A549 (cell line): ENCODE measurements at regions not wholly inside any gene's neighbourhood (a gene's known extent, or its start where the extent isn't known, plus 50 kb on each side); places are given as distances from the start of the nearest gene placed in this dataset.
A peak's percentile ranks its signal among the peaks of the same experiment; 100 is the strongest.
"Not testable (repeated sequence)": the region's sequence is repeated elsewhere in the genome, so short reads cannot be mapped to it uniquely, and the experiment has no call there.

ENCODE experiments used
- ATAC-seq, 2 experiments: fragments of 200-7000 bp in 1 of 2; fragments of >200 bp in 1 of 2; cut with Nextera tagmentation in 1 of 2; cut with Tn5 transposase in 1 of 2; 3 replicates each; pipeline versions ENCODE4 v1.8.0 to v1.9.1; 2018 to 2020; ENCODE audit warnings: mild to moderate bottlenecking in 1 of 2, moderate library complexity in 1 of 2
- CTCF ChIA-PET: fragments of 300-600 bp; sonication (Branson Sonifier 250); formaldehyde crosslinking; extraction: SDS; loops from one replicate; lab custom pipeline; 2021; ENCODE audit warnings: antibody characterized with exemption, inconsistent platforms; lab: Yijun Ruan, JAX
- POLR2A ChIA-PET: fragments of 350-600 bp; formaldehyde crosslinking; extraction: SDS; loops from one replicate; lab custom pipeline; 2021; ENCODE audit warnings: antibody characterized with exemption, inconsistent platforms; lab: Yijun Ruan, JAX
- DNase-seq, 2 experiments: peaks; one replicate each; pipeline versions ENCODE4 v3.0.0 to v3.0.0-alpha.2; 2011 to 2016; ENCODE audit warnings: low read depth in 1 of 2, low spot score in 1 of 2
- FAIRE-seq: peaks from 2 replicates; lab custom pipeline; 2011; peaks lifted over from hg19 to GRCh38; lab: Jason Lieb, UNC
- H3K27ac ChIP-seq, 2 experiments: fragments of >200 bp; sonication (Bioruptor Twin); formaldehyde crosslinking; 3 replicates each; pipeline ENCODE4 v1.5.1; 2016 to 2017
- H3K4me1 ChIP-seq: fragments of >200 bp; sonication (Bioruptor Twin); formaldehyde crosslinking; 3 replicates; pipeline ENCODE4 v1.6.1; 2016
- H3K4me2 ChIP-seq: fragments of >200 bp; sonication (Bioruptor Twin); formaldehyde crosslinking; 3 replicates; pipeline ENCODE4 v1.6.1; 2016
- H3K4me3 ChIP-seq: fragments of >200 bp; sonication (Bioruptor Twin); formaldehyde crosslinking; 3 replicates; pipeline ENCODE4 v1.5.1; 2016
- H3K9me3 ChIP-seq: fragments of >200 bp; sonication (Bioruptor Twin); formaldehyde crosslinking; 3 replicates; pipeline ENCODE4 v1.6.1; 2016
- CBX2 ChIP-seq: fragments of 200-600 bp; sonication (generic); IDR thresholded peaks from 2 replicates; pipeline ENCODE4 v1.6.1; 2016; ENCODE audit warnings: low read depth, mild to moderate bottlenecking, borderline replicate concordance
- CBX8 ChIP-seq: fragments of 200-600 bp; sonication (generic); IDR thresholded peaks from 2 replicates; pipeline ENCODE4 v1.6.1; 2016
- EHF ChIP-seq: fragments of 250-450 bp; sonication (Bioruptor Pico); IDR thresholded peaks from 2 replicates; pipeline ENCODE4 v1.5.0; 2020; ENCODE audit warnings: mild to moderate bottlenecking
- EP300 ChIP-seq, 2 experiments: fragments of >200 bp; sonication (Bioruptor Twin); formaldehyde crosslinking; IDR thresholded peaks; 2 replicates in 1 of 2; 3 replicates in 1 of 2; pipeline ENCODE4 v1.6.1; 2016 to 2017
- FOSB ChIP-seq: fragments of 250-450 bp; sonication (Bioruptor Pico); IDR thresholded peaks from 2 replicates; pipeline ENCODE4 v1.5.0; 2020; ENCODE audit warnings: mild to moderate bottlenecking, moderate library complexity
- FOSL2 ChIP-seq, 2 experiments: fragments of 450-650 bp in 1 of 2; fragments of >200 bp in 1 of 2; sonication (Bioruptor Twin) in 1 of 2; formaldehyde crosslinking; IDR thresholded peaks; 2 replicates each; pipeline versions ENCODE4 v1.5.0 to v1.6.1; 2016 to 2020; ENCODE audit warnings: mild to moderate bottlenecking in 1 of 2, moderate library complexity in 1 of 2
- FOXS1 ChIP-seq: fragments of 250-450 bp; sonication (Bioruptor Pico); IDR thresholded peaks from 2 replicates; pipeline ENCODE4 v1.5.0; 2020; ENCODE audit warnings: mild to moderate bottlenecking, moderate library complexity
- HES2 ChIP-seq: fragments of >200 bp; sonication (Bioruptor Twin); formaldehyde crosslinking; IDR thresholded peaks from 2 replicates; pipeline ENCODE4 v1.6.1; 2016
- HOXA7 ChIP-seq: fragments of 250-450 bp; sonication (Bioruptor Pico); IDR thresholded peaks from 2 replicates; pipeline ENCODE4 v1.5.0; 2020; ENCODE audit warnings: mild to moderate bottlenecking, moderate library complexity
- HOXB5 ChIP-seq: fragments of 250-450 bp; sonication (Bioruptor Pico); IDR thresholded peaks from 2 replicates; pipeline ENCODE4 v1.5.0; 2020; ENCODE audit warnings: mild to moderate bottlenecking, moderate library complexity
- KDM1A ChIP-seq: fragments of 200-600 bp; sonication (generic); IDR thresholded peaks from 2 replicates; pipeline ENCODE4 v1.6.1; 2016; ENCODE audit warnings: low read depth, mild to moderate bottlenecking
- MAZ ChIP-seq: fragments of 150-350 bp; IDR thresholded peaks from 2 replicates; pipeline ENCODE4 v1.6.1; 2014; ENCODE audit warnings: antibody characterized with exemption, low read depth, low read length, borderline replicate concordance
- NFE2L2 ChIP-seq: fragments of 150-350 bp; conservative IDR thresholded peaks from 2 replicates; pipeline ENCODE4 v1.6.1; 2014; ENCODE audit warnings: low read length
- NPAS2 ChIP-seq: fragments of 250-450 bp; sonication (Bioruptor Pico); IDR thresholded peaks from 2 replicates; pipeline ENCODE4 v1.8.0; 2022; ENCODE audit warnings: mild to moderate bottlenecking, moderate library complexity, borderline replicate concordance
- PBX3 ChIP-seq: IDR thresholded peaks from 2 replicates; pipeline ENCODE4 v1.6.1; 2012
- TP53 ChIP-seq: fragments of 250-450 bp; sonication (Bioruptor Pico); IDR thresholded peaks from 2 replicates; pipeline ENCODE4 v1.5.0; 2021; ENCODE audit warnings: mild to moderate bottlenecking, moderate library complexity
- ZFP36 ChIP-seq: fragments of 450-650 bp; IDR thresholded peaks from 2 replicates; pipeline ENCODE4 v1.6.1; 2014; ENCODE audit warnings: borderline replicate concordance; ENCODE audit not compliant: partially characterized antibody
- ZSCAN20 ChIP-seq: fragments of 250-450 bp; sonication (Bioruptor Pico); IDR thresholded peaks from 2 replicates; pipeline ENCODE4 v1.8.0; 2022; ENCODE audit warnings: mild to moderate bottlenecking, moderate library complexity
- WGBS: methylation state at CpG from one replicate; pipeline ENCODE4 v1.1.6; 2017; ENCODE audit errors: missing lambda C conversion rate; 5-methylcytosine and 5-hydroxymethylcytosine counted together
- TF ChIP-seq, protein P1 (sequence below): fragments of >200 bp; sonication (Bioruptor Twin); formaldehyde crosslinking; IDR thresholded peaks from 3 replicates; pipeline ENCODE4 v1.5.1; 2016
- TF ChIP-seq, protein P2 (sequence below): IDR thresholded peaks from 2 replicates; pipeline ENCODE4 v1.6.1; 2012; ENCODE audit warnings: low read depth, borderline replicate concordance
- TF ChIP-seq, protein P3 (sequence below): fragments of 250-450 bp; sonication (Bioruptor Pico); IDR thresholded peaks from 2 replicates; pipeline ENCODE4 v1.5.0; 2020; ENCODE audit warnings: low read depth, mild to moderate bottlenecking, moderate library complexity

- H3K27ac ChIP-seq: no peak overlapping the region
- CTCF ChIA-PET: no interaction called here
- no peaks in the 10 kb centered on the region; the same call in 2 of the 3 replicates for H3K9me3 ChIP-seq
- no peaks in the 10 kb centered on the region for H3K4me1 ChIP-seq
- ATAC-seq (no peak), FAIRE-seq (no peak), DNase-seq (no peak)
- TF ChIP-seq FOXS1 (CRISPR knock-in tag) (no peak), TP53 (CRISPR knock-in tag) (no peak), HES2 (no peak), NFE2L2 (no peak), HOXB5 (CRISPR knock-in tag) (no peak), EP300 (IDR thresholded peaks at IDR 0.05) (no peak), ZSCAN20 (CRISPR knock-in tag) (no peak)
- TF ChIP-seq, protein P1, sequence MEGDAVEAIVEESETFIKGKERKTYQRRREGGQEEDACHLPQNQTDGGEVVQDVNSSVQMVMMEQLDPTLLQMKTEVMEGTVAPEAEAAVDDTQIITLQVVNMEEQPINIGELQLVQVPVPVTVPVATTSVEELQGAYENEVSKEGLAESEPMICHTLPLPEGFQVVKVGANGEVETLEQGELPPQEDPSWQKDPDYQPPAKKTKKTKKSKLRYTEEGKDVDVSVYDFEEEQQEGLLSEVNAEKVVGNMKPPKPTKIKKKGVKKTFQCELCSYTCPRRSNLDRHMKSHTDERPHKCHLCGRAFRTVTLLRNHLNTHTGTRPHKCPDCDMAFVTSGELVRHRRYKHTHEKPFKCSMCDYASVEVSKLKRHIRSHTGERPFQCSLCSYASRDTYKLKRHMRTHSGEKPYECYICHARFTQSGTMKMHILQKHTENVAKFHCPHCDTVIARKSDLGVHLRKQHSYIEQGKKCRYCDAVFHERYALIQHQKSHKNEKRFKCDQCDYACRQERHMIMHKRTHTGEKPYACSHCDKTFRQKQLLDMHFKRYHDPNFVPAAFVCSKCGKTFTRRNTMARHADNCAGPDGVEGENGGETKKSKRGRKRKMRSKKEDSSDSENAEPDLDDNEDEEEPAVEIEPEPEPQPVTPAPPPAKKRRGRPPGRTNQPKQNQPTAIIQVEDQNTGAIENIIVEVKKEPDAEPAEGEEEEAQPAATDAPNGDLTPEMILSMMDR: no peak
- H3K4me3 ChIP-seq: no peak overlapping the region
- H3K4me2 ChIP-seq: no peak overlapping the region
- POLR2A ChIA-PET: no interaction called here
- 21% methylated on average over 1 of the region's 1 CpG for WGBS
Measured at GRCh38 chr6:141048451-141048850, 1084.3 kb upstream of the GJE1 start.

GRCh38 chr6:141046496-141046895 is 1086.2 kb upstream of the GJE1 start:
- H3K4me3 ChIP-seq; H3K4me1 ChIP-seq; H3K27ac ChIP-seq; FAIRE-seq; POLR2A ChIA-PET; H3K9me3 ChIP-seq; ATAC-seq; H3K4me2 ChIP-seq; CTCF ChIA-PET; TF ChIP-seq FOSL2 (IDR thresholded peaks at IDR 0.05): not testable (repeated sequence)
- TF ChIP-seq FOSL2 (CRISPR knock-in tag; IDR thresholded peaks at IDR 0.05): peak; percentile 33; the same call in 1 of the 2 replicates
- peak in 1 of 2 experiments; percentile 2 for DNase-seq

- Histone ChIP-seq H3K27ac (no peak overlapping the region), H3K9me3 (no peaks in the 10 kb centered on the region; the same call in 2 of the 3 replicates), H3K4me3 (no peak overlapping the region), H3K4me2 (no peak overlapping the region), H3K4me1 (no peaks in the 10 kb centered on the region)
- TF ChIP-seq MAZ (no peak), EHF (CRISPR knock-in tag) (no peak), CBX2 (no peak), PBX3 (no peak), CBX8 (no peak), HOXA7 (CRISPR knock-in tag) (no peak)
- ATAC-seq: no peak
- POLR2A ChIA-PET: no interaction called here
- FAIRE-seq: no peak
- 87% methylated on average over 3 of the region's 14 CpGs for WGBS
- CTCF ChIA-PET: no interaction called here
- DNase-seq: no peak
Measured at GRCh38 chr6:141041596-141042087, 1091.1 kb upstream of the GJE1 start.

DNA sequence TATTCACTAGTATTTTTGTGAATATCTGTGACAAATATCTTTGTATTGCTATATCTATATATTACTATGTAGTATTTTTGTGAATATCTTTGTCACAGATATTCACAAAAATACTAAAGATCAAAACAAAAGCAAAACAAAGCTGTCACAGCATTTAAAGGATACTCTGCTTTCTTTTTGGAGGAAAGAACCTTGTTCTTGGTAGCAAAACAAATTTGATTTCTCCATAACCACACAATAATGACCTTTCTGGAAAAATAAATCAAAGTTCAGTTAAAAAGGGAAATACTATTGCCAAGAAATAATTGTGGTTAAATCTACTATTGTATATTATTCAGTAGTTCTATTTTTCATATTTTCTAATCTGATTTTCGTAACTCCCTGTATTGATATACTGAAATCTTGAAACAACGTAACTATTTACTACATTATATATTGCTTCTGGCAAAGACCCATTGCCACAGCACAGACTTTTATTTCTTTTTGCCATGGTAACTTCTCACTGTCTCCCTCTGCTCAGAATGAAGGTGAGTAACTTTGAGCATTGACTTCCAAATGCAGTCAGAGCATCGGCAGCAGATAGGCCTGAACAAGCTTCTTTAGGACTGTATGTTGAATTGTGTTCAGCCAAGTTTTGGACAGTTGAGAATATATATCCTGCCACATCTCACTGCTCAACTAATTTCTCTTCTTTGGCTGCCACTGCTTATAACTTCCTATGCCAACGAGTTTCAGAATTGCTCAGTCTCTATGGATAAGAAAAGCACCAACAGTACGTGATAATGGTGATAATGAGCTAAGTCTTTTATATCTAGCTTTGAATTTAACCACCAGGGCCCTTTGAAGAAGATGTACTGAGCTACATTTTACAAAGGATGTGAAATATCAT is 1097.2 kb upstream of the GJE1 start:
- ATAC-seq: no peak
- TF ChIP-seq FOSB (CRISPR knock-in tag) (no peak), KDM1A (no peak), EHF (CRISPR knock-in tag) (no peak), ZFP36 (no peak), NPAS2 (CRISPR knock-in tag) (no peak), NFE2L2 (no peak)
- TF ChIP-seq, protein P2, sequence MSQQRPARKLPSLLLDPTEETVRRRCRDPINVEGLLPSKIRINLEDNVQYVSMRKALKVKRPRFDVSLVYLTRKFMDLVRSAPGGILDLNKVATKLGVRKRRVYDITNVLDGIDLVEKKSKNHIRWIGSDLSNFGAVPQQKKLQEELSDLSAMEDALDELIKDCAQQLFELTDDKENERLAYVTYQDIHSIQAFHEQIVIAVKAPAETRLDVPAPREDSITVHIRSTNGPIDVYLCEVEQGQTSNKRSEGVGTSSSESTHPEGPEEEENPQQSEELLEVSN: no peak
- TF ChIP-seq, protein P3, sequence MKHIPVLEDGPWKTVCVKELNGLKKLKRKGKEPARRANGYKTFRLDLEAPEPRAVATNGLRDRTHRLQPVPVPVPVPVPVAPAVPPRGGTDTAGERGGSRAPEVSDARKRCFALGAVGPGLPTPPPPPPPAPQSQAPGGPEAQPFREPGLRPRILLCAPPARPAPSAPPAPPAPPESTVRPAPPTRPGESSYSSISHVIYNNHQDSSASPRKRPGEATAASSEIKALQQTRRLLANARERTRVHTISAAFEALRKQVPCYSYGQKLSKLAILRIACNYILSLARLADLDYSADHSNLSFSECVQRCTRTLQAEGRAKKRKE (CRISPR knock-in tag): no peak
- TF ChIP-seq, all 56 proteins: peak for 0
- WGBS: 62% methylated on average over 5 of the region's 5 CpGs
- no peak overlapping the region for H3K4me2 ChIP-seq
- no peak overlapping the region for H3K27ac ChIP-seq
- ChIA-PET CTCF (no interaction called here), POLR2A (no interaction called here)
- no peak overlapping the region for H3K4me3 ChIP-seq
- DNase-seq: no peak
- no peaks in the 10 kb centered on the region for H3K9me3 ChIP-seq
- H3K4me1 ChIP-seq: no peaks in the 10 kb centered on the region
- FAIRE-seq: no peak
